Fibroblast of skin of left quadriceps (primary cell): ENCODE measurements at regions not wholly inside any gene's neighbourhood (a gene's known extent, or its start where the extent isn't known, plus 50 kb on each side); places are given as distances from the start of the nearest gene placed in this dataset.
"Not testable (repeated sequence)": the region's sequence is repeated elsewhere in the genome, so short reads cannot be mapped to it uniquely, and the experiment has no call there.

Experiments
- DNase-seq, 2 experiments: peaks; one replicate each; pipeline ENCODE4 v3.0.0-alpha.2; 2013; ENCODE audit warnings: low read depth in 2 of 2

- DNase-seq, result no peak
These were observed 252.6 kb upstream of the ANKRD30A start for GRCh38 chr10:36872702-36873393.

GRCh38 chr10:36840788-36841187 is 284.6 kb upstream of the ANKRD30A start:
- DNase-seq, result no peak

- DNase-seq, result no peak
These were observed 288.0 kb upstream of the ANKRD30A start for GRCh38 chr10:36837416-36837815.

- no peak for DNase-seq
These were observed 305.6 kb upstream of the ANKRD30A start for GRCh38 chr10:36819781-36820180.

GRCh38 chr10:36817898-36818297 is 307.5 kb upstream of the ANKRD30A start:
- no peak for DNase-seq

- no peak for DNase-seq
These were observed 316.6 kb upstream of the ANKRD30A start for GRCh38 chr10:36808625-36809362.

DNA sequence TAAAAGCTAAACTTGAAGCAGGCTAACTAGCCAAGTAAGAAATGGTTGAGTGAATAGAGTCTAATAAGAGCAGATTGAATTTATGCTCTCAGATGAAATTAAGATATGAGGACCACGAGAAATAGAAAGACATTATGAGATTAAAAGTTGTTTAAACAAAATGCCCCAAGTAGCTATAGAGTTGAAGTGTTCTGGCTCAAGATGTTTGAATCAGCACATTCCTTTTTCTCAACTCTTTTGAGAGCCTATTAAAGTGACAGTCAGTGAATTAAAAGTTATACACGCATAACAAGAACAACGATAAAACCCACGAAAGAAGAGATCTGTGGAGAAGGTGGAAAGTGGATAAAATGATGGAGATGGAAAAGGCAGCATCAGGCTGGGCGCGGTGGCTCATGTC is 322.2 kb upstream of the ANKRD30A start:
- no peak for DNase-seq

- DNase-seq, result peak; percentile 31 to 33
These were observed 322.8 kb upstream of the ANKRD30A start for GRCh38 chr10:36802490-36803153.

- DNase-seq, result no peak
These were observed 323.7 kb upstream of the ANKRD30A start for GRCh38 chr10:36801660-36802059.

- DNase-seq, result no peak
These were observed 330.4 kb upstream of the ANKRD30A start for GRCh38 chr10:36794981-36795380.

DNA sequence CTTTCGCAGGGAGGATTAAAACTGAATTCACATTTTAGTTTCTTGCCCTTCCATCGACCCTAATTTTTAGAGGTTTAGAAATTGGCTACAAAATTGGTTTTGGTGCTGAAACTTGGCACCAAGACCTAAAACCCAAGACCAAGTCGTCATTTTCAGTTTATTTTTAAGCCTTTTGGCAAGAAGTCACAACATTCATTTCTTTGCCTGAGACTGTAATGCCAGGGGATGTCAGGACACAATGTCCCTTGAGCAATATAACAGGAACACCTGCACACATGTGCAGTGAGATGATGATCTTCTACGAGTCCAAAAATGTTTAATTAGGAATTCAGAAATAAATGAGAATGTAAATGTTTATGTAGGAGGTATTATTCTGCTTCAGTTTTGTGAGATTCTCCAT is 335.4 kb upstream of the ANKRD30A start:
- DNase-seq, result no peak

- no peak for DNase-seq
These were observed 337.2 kb upstream of the ANKRD30A start for GRCh38 chr10:36788152-36788551.

DNA sequence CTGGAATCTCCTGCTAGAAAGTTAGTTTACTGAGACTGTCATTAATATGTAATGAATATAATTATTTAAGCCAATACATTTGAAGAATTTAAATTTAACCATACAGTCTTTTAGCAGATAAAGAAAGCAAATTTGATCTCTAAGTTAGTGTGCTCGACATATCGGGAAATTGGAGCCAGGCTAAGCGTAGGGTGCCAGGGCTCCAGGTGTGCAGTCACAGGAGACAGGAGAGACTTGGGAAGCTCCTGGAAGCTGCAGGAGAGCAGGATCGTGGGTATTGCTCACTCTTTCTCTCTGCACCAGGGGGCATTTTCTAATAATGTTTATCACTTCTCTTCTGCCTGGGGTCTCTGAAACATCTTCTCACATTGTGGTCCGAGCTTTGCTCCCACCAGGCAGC is 342.0 kb upstream of the ANKRD30A start:
- no peak for DNase-seq

DNA sequence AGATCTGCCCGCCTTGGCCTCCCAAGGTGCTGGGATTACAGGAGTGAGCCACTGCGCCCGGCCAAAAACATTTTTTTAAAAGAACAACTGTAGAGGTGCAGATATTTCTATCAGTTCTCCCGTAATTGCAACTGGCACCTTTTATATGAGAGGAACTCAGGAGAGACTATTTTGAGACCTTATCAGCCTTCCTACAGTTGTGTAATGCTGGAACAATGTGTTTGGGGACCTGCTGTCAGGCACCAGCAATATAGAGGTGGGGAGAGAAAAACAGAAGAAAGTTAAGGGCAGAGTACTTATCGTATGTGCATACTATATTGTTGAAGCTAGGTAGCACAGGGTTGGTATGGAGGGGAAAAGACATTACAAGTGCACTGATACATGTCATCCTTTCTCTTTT is 343.8 kb upstream of the ANKRD30A start:
- DNase-seq, result no peak

DNA sequence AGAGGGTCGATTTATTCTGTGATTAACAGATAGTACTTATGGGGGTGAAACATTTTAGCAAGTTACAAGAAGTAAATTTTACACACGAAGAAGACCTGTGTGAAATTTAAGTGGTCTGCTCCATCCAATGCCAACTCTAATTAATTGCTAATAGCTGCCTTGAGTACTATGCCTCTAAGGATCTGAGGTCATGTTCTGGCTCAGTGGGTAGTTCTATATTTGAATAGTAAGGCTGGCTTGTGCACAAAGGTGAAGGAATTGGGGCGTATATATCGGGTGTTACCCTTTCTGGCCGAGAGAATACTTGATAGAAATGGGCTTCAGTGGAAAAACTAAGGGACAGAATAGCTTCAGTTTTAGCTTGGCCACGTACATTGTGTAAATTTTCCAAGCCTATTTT is 345.2 kb upstream of the ANKRD30A start:
- no peak for DNase-seq

DNA sequence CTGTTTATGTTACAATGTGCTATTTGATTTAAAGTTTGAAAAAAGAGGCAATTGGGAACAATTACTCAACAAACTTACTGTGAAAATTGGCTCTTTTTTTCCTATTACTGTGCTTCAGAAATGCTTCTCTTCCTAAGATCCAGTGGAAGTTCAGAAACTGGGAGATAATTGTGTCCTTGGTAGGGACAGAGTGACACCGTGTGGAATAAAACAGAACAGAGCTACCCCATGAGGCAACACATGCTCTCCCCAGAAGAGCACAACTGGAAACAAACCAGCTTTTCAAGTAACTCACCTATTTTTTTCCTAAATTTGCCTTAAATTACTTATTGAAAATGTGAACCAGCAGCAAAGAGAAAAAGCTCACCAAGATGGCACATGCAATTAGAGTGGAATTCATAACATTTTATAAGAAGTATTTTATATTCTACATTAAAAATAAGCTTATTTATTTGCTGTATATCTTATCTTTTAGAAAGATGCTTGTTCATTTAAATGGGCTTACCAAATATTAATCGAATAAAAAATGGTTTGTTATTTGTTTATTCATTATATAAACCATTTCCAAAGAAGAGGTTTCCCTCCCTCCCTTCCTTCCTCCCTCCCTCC is 346.1 kb upstream of the ANKRD30A start:
- peak; percentile 59 to 64 for DNase-seq

DNA sequence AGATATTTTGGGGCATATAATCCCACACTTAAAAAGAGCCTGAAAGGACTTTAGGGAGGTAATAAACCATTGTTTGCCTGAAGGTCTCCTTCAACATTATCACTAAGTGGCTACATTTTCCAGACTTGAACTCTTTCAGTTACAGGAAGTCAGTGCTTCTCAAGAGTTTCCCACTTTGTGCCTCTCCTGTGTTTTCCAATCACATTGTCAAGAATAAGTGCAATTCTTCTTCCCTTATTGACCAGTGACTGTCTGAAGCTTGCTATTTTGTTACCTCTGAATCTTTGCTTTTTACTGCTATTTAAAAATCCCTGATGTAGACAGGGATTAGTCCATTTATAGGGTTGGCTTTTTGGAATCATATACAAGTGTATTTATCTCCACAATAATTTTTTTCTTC is 346.7 kb upstream of the ANKRD30A start:
- no peak for DNase-seq

DNA sequence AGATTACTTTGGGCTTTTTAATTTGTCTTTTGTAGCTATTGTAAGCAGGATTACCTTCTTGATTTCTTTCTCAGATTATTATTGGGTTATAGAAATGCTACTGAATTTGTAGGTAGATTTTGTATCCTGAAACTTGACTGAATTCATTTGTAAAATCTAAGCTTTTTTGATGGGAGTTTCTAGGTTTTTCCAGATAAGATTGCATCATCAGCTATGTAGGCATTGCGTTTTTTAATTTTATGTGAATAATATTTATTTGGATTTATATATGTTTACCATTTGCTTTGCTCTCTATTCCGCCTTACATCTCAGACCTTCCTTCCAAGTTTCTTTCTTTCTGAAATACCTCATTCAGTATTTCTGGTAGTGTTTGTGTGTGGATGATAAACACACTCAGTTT is 351.7 kb upstream of the ANKRD30A start:
- no peak for DNase-seq

DNA sequence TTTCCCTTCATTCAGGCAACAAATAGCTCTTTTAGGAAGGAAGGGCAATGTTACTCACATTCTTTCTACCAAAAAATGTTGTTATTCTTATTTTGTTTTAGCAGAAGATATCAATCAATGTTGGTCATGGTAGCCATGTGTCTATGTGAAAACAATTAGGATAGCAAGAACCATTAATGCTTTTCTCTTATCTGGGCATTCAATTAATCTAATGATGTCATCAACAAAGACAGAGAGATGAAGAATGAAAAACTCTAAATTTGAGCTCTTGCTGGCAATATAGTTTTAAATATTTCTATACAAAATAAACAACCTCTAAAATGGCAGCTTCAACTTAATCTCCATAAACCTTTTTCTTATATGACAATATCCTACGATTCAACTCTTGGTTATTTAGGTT is 353.7 kb upstream of the ANKRD30A start:
- no peak for DNase-seq

DNA sequence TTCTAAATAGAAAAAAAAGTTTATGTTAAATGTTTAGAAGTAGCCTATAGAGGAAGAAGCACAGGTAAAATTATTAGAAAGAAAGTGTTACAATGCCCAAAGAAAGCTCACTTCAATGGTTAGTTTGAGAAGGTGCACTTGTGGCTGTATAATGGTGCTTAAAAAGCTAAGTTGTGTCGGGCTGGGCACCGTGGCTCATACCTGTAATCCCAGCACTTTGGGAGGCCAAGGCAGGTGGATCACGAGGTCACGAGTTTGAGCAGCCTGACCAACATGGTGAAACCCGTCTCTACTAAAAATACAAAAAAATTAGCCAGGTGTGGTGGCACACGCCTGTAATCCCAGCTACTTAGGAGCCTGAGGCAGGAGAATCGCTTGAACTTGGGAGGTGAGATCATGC is 355.7 kb upstream of the ANKRD30A start:
- DNase-seq, result not testable (repeated sequence)

GRCh38 chr10:36766940-36767339 is 358.5 kb upstream of the ANKRD30A start:
- DNase-seq, result no peak

DNA sequence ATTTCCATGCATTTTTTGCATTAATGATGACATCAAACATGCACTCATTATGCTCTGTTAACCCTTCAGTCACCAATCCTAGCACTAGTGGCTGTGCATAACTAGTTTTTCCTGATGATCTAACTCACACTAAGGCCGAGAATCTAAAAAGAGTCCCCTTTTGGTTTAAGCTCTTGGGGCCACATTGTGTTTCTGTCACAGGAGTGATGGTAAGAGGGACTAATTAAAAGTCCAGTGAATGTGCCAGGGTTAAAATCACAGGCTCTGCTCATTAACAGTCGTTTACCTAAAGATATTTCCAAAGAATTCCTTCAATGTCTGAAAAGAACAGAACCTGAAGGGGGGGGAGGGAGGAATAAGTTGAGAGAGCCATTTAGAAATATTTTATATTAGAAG is 359.0 kb upstream of the ANKRD30A start:
- DNase-seq, result no peak
